ENCODE measurements at regions not wholly inside any gene's neighbourhood (a gene's known extent, or its start where the extent isn't known, plus 50 kb on each side); places are given as distances from the start of the nearest gene placed in this dataset.

GRCh38 chr10:128898133-128898915, 568.7 kb upstream of the MGMT start:
- peaks cover 6% of the 10 kb centered on the region for H3K27me3 Mint-ChIP-seq
- no peaks in the 10 kb centered on the region for H3K36me3 Mint-ChIP-seq (ENCODE audit: low read depth)
- ATAC-seq (replicated peaks): no peak
- H3K4me1 Mint-ChIP-seq: no peaks in the 10 kb centered on the region
- H3K9me3 Mint-ChIP-seq: no peaks in the 10 kb centered on the region
- H3K4me3 Mint-ChIP-seq: no peak overlapping the region
- no peak overlapping the region for H3K27ac Mint-ChIP-seq

GRCh38 chr10:128898916-128899195, 568.2 kb upstream of the MGMT start:
- H3K9me3 Mint-ChIP-seq: no peaks in the 10 kb centered on the region
- no peak overlapping the region for H3K4me3 Mint-ChIP-seq
- H3K27me3 Mint-ChIP-seq: peaks cover 6% of the 10 kb centered on the region
- no peak for ATAC-seq (replicated peaks)
- no peaks in the 10 kb centered on the region for H3K36me3 Mint-ChIP-seq (ENCODE audit: low read depth)
- no peaks in the 10 kb centered on the region for H3K4me1 Mint-ChIP-seq
- H3K27ac Mint-ChIP-seq: no peak overlapping the region

GRCh38 chr10:128900456-128900855, 566.6 kb upstream of the MGMT start:
- no peak for ATAC-seq (replicated peaks)
- Mint-ChIP-seq H3K9me3 (no peaks in the 10 kb centered on the region), H3K36me3 (ENCODE audit: low read depth) (no peaks in the 10 kb centered on the region), H3K4me3 (no peak overlapping the region), H3K27me3 (peaks cover 6% of the 10 kb centered on the region), H3K4me1 (no peaks in the 10 kb centered on the region), H3K27ac (no peak overlapping the region)

GRCh38 chr10:128901236-128901635, 565.8 kb upstream of the MGMT start:
- ATAC-seq (replicated peaks): no peak
- Mint-ChIP-seq H3K36me3 (ENCODE audit: low read depth) (no peaks in the 10 kb centered on the region), H3K27me3 (peaks cover 6% of the 10 kb centered on the region)

GRCh38 chr10:128902031-128902710, 564.9 kb upstream of the MGMT start:
- H3K4me3 Mint-ChIP-seq: no peak overlapping the region
- H3K27me3 Mint-ChIP-seq: peaks cover 3% of the 10 kb centered on the region
- no peak overlapping the region for H3K27ac Mint-ChIP-seq
- H3K4me1 Mint-ChIP-seq: no peaks in the 10 kb centered on the region
- H3K36me3 Mint-ChIP-seq (ENCODE audit: low read depth): no peaks in the 10 kb centered on the region
- H3K9me3 Mint-ChIP-seq: no peaks in the 10 kb centered on the region
- no peak for ATAC-seq (replicated peaks)

More at GRCh38 chr10:128901236-128901635, 565.8 kb upstream of the MGMT start:
- Mint-ChIP-seq H3K4me1 (no peaks in the 10 kb centered on the region), H3K27ac (no peak overlapping the region), H3K9me3 (no peaks in the 10 kb centered on the region), H3K4me3 (no peak overlapping the region)

- no peak overlapping the region for H3K27ac Mint-ChIP-seq
- H3K36me3 Mint-ChIP-seq (ENCODE audit: low read depth): no peaks in the 10 kb centered on the region
- no peak overlapping the region for H3K4me3 Mint-ChIP-seq
- no peak for ATAC-seq (replicated peaks)
- H3K9me3 Mint-ChIP-seq: no peaks in the 10 kb centered on the region
- no peaks in the 10 kb centered on the region for H3K4me1 Mint-ChIP-seq
- H3K27me3 Mint-ChIP-seq: no peaks in the 10 kb centered on the region
These were observed 559.7 kb upstream of the MGMT start for GRCh38 chr10:128907155-128907941.

- H3K9me3 Mint-ChIP-seq: no peaks in the 10 kb centered on the region
- peaks cover 3% of the 10 kb centered on the region for H3K27me3 Mint-ChIP-seq
- no peaks in the 10 kb centered on the region for H3K36me3 Mint-ChIP-seq (ENCODE audit: low read depth)
- H3K27ac Mint-ChIP-seq: no peak overlapping the region
- H3K4me3 Mint-ChIP-seq: no peak overlapping the region
- no peak for ATAC-seq (replicated peaks)
- no peaks in the 10 kb centered on the region for H3K4me1 Mint-ChIP-seq
These were observed 558.9 kb upstream of the MGMT start for GRCh38 chr10:128908099-128908498.

GRCh38 chr10:128908499-128908898, 558.5 kb upstream of the MGMT start:
- Mint-ChIP-seq H3K4me3 (no peak overlapping the region), H3K9me3 (no peaks in the 10 kb centered on the region), H3K27me3 (peaks cover 3% of the 10 kb centered on the region), H3K27ac (no peak overlapping the region), H3K4me1 (no peaks in the 10 kb centered on the region), H3K36me3 (ENCODE audit: low read depth) (no peaks in the 10 kb centered on the region)
- ATAC-seq (replicated peaks): no peak

GRCh38 chr10:128912568-128913311, 554.3 kb upstream of the MGMT start:
- ATAC-seq (replicated peaks): no peak
- Mint-ChIP-seq H3K36me3 (ENCODE audit: low read depth) (no peaks in the 10 kb centered on the region), H3K4me1 (no peaks in the 10 kb centered on the region), H3K4me3 (no peak overlapping the region), H3K27ac (no peak overlapping the region), H3K9me3 (no peaks in the 10 kb centered on the region), H3K27me3 (peaks cover 6% of the 10 kb centered on the region)

GRCh38 chr10:128914681-128915080, 552.4 kb upstream of the MGMT start:
- Mint-ChIP-seq H3K4me3 (no peak overlapping the region), H3K36me3 (ENCODE audit: low read depth) (no peaks in the 10 kb centered on the region), H3K27ac (no peak overlapping the region), H3K9me3 (no peaks in the 10 kb centered on the region), H3K27me3 (peaks cover 6% of the 10 kb centered on the region), H3K4me1 (no peaks in the 10 kb centered on the region)
- ATAC-seq (replicated peaks): no peak

- H3K4me1 Mint-ChIP-seq: no peaks in the 10 kb centered on the region
- no peak overlapping the region for H3K4me3 Mint-ChIP-seq
- ATAC-seq (replicated peaks): no peak
- H3K27me3 Mint-ChIP-seq: peaks cover 6% of the 10 kb centered on the region
- H3K9me3 Mint-ChIP-seq: no peaks in the 10 kb centered on the region
- no peaks in the 10 kb centered on the region for H3K36me3 Mint-ChIP-seq (ENCODE audit: low read depth)
- H3K27ac Mint-ChIP-seq: no peak overlapping the region
These were observed 551.4 kb upstream of the MGMT start for GRCh38 chr10:128915630-128916029.

- no peak overlapping the region for H3K27ac Mint-ChIP-seq
- no peaks in the 10 kb centered on the region for H3K9me3 Mint-ChIP-seq
- peaks cover 6% of the 10 kb centered on the region for H3K27me3 Mint-ChIP-seq
- no peaks in the 10 kb centered on the region for H3K36me3 Mint-ChIP-seq (ENCODE audit: low read depth)
- H3K4me1 Mint-ChIP-seq: no peaks in the 10 kb centered on the region
- H3K4me3 Mint-ChIP-seq: no peak overlapping the region
- ATAC-seq (replicated peaks): no peak
These were observed 550.7 kb upstream of the MGMT start for GRCh38 chr10:128916383-128916782.

GRCh38 chr10:128921389-128922022, 545.5 kb upstream of the MGMT start:
- no peak overlapping the region for H3K27ac Mint-ChIP-seq
- H3K4me1 Mint-ChIP-seq: no peaks in the 10 kb centered on the region
- H3K4me3 Mint-ChIP-seq: no peak overlapping the region
- H3K36me3 Mint-ChIP-seq (ENCODE audit: low read depth): no peaks in the 10 kb centered on the region
- H3K27me3 Mint-ChIP-seq: no peaks in the 10 kb centered on the region
- peaks cover 7% of the 10 kb centered on the region for H3K9me3 Mint-ChIP-seq
- ATAC-seq (replicated peaks): no peak

- Mint-ChIP-seq H3K4me1 (no peaks in the 10 kb centered on the region), H3K27ac (no peak overlapping the region), H3K36me3 (ENCODE audit: low read depth) (no peaks in the 10 kb centered on the region), H3K4me3 (no peak overlapping the region), H3K27me3 (no peaks in the 10 kb centered on the region), H3K9me3 (peaks cover 7% of the 10 kb centered on the region)
- ATAC-seq (replicated peaks): no peak
These were observed 544.9 kb upstream of the MGMT start for GRCh38 chr10:128922172-128922571.
